NB4 (cell line): ENCODE measurements at regions not wholly inside any gene's neighbourhood (a gene's known extent, or its start where the extent isn't known, plus 50 kb on each side); places are given as distances from the start of the nearest gene placed in this dataset.
"Not testable (repeated sequence)": the region's sequence is repeated elsewhere in the genome, so short reads cannot be mapped to it uniquely, and the experiment has no call there.

Experiments
- MYC ChIP-seq: IDR thresholded peaks from 2 replicates; pipeline ENCODE4 v1.6.1; 2011; ENCODE audit warnings: low read depth, low read length
- POLR2A ChIP-seq: IDR thresholded peaks from 2 replicates; pipeline ENCODE4 v1.6.1; 2011; ENCODE audit warnings: mild to moderate bottlenecking; ENCODE audit not compliant: insufficient read length; ENCODE audit errors: extremely low read depth
- TF ChIP-seq, protein P1 (sequence below): IDR thresholded peaks from one replicate; pipeline ENCODE4 v1.5.1; 2012; ENCODE audit warnings: low read depth, low read length

DNA sequence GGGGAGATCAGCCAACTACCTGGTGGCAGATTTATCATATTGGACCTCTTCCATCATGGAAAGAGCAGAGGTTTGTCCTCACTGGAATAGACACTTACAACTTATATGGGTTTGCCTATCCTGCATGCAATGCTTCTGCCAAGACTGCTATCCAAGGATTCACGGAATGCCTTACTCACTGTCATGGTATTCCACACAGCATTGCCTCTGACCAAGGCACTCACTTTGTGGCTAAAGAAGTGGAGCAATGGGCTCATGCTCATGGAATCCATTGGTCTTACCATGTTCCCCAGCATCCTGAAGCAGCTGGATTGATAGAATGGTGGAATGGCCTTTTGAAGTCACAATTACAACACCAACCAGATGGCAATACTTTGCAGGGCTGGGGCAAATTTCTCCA lies 163.1 kb upstream of the COL11A1 start:
- TF ChIP-seq POLR2A, MYC: not testable (repeated sequence)
- TF ChIP-seq, protein P1, sequence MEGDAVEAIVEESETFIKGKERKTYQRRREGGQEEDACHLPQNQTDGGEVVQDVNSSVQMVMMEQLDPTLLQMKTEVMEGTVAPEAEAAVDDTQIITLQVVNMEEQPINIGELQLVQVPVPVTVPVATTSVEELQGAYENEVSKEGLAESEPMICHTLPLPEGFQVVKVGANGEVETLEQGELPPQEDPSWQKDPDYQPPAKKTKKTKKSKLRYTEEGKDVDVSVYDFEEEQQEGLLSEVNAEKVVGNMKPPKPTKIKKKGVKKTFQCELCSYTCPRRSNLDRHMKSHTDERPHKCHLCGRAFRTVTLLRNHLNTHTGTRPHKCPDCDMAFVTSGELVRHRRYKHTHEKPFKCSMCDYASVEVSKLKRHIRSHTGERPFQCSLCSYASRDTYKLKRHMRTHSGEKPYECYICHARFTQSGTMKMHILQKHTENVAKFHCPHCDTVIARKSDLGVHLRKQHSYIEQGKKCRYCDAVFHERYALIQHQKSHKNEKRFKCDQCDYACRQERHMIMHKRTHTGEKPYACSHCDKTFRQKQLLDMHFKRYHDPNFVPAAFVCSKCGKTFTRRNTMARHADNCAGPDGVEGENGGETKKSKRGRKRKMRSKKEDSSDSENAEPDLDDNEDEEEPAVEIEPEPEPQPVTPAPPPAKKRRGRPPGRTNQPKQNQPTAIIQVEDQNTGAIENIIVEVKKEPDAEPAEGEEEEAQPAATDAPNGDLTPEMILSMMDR: not testable (repeated sequence)
